GM12878 (cell line): ENCODE measurements at regions not wholly inside any gene's neighbourhood (a gene's known extent, or its start where the extent isn't known, plus 50 kb on each side); places are given as distances from the start of the nearest gene placed in this dataset.

Source experiments
- ATAC-seq: fragments of 200-7000 bp; cut with Tn5 transposase; 3 replicates; pipeline ENCODE4 v1.9.1; 2020; ENCODE audit warnings: mild to moderate bottlenecking, moderate library complexity
- BruUV-seq: library from RNA; stranded (reverse); fragments of 400-500 nt; replicated peaks from 2 replicates; lab custom pipeline; 2021; lab: Mats Ljungman, UMichigan
- CTCF ChIA-PET: fragments of 300-600 bp; sonication (Branson Sonifier 250); formaldehyde crosslinking; extraction: SDS; loops from one replicate; lab custom pipeline; 2021; ENCODE audit warnings: inconsistent platforms; lab: Yijun Ruan, JAX
- POLR2A ChIA-PET: fragments of 350-600 bp; formaldehyde crosslinking; extraction: SDS; loops from one replicate; lab custom pipeline; 2021; ENCODE audit warnings: inconsistent platforms; lab: Charles Lee
- RAD21 ChIA-PET: fragments of 300-600 bp; sonication (Branson Sonifier 250); formaldehyde crosslinking; loops from one replicate; lab custom pipeline; 2023; ENCODE audit warnings: antibody characterized with exemption; ENCODE audit not compliant: unreplicated experiment; lab: Charles Lee
- SMC1A ChIA-PET: fragments of 300-600 bp; sonication (Branson Sonifier 250); formaldehyde crosslinking; loops from one replicate; lab custom pipeline; 2023; ENCODE audit not compliant: unreplicated experiment, uncharacterized antibody; lab: Charles Lee
- DNase-seq: peaks from one replicate; pipeline ENCODE4 v3.0.0-alpha.2; 2011; ENCODE audit warnings: low read depth, low spot score
- FAIRE-seq: peaks from 3 replicates; lab custom pipeline; 2011; peaks lifted over from hg19 to GRCh38; lab: Jason Lieb, UNC
- H2AFZ ChIP-seq: 2 replicates; pipeline ENCODE4 v1.6.0; 2011; ENCODE audit warnings: low read depth, low read length, control low read depth; ENCODE audit not compliant: control insufficient read depth
- H3K27ac ChIP-seq: 2 replicates; pipeline ENCODE4 v1.5.1; 2011; ENCODE audit warnings: control low read depth; ENCODE audit not compliant: control insufficient read depth, insufficient read depth
- H3K27me3 ChIP-seq, 2 experiments: replicated peaks in 1 of 2; 2 replicates each; pipeline versions ENCODE4 v1.6.0 to v1.6.1; 2011; ENCODE audit warnings: low read length in 1 of 2; ENCODE audit not compliant: control insufficient read depth in 2 of 2, insufficient read depth in 2 of 2
- H3K36me3 ChIP-seq, 2 experiments: 2 replicates each; pipeline ENCODE4 v1.5.1; 2011; ENCODE audit warnings: low read length in 1 of 2; ENCODE audit not compliant: control insufficient read depth in 2 of 2, insufficient read depth in 2 of 2
- H3K4me1 ChIP-seq: 2 replicates; pipeline ENCODE4 v1.6.1; 2011; ENCODE audit warnings: mild to moderate bottlenecking, low read length, moderate library complexity, mixed read lengths; ENCODE audit not compliant: control insufficient read depth, insufficient read depth
- H3K4me2 ChIP-seq: 2 replicates; pipeline ENCODE4 v1.6.0; 2011; ENCODE audit warnings: control low read depth; ENCODE audit not compliant: control insufficient read depth, insufficient read depth
- H3K4me3 ChIP-seq: fragments of 200-600 bp; sonication (generic); 2 replicates; pipeline ENCODE4 v1.5.1; 2016
- H3K79me2 ChIP-seq: 2 replicates; pipeline ENCODE4 v1.6.0; 2011; ENCODE audit warnings: low read length; ENCODE audit not compliant: control insufficient read depth, insufficient read depth
- H3K9ac ChIP-seq: 2 replicates; pipeline ENCODE4 v1.8.0; 2011; ENCODE audit warnings: low read length, control low read depth, mixed read lengths; ENCODE audit not compliant: control insufficient read depth, insufficient read depth
- H3K9me3 ChIP-seq: replicated peaks from 3 replicates; pipeline ENCODE4 v1.5.1; 2011; ENCODE audit warnings: mild to moderate bottlenecking, low read length; ENCODE audit not compliant: control insufficient read depth, insufficient read depth
- H4K20me1 ChIP-seq: 2 replicates; pipeline ENCODE4 v1.6.0; 2011; ENCODE audit not compliant: control insufficient read depth, insufficient read depth
- BHLHE40 ChIP-seq, 2 experiments: fragments of 450-650 bp in 1 of 2; IDR thresholded peaks; 2 replicates each; pipeline ENCODE4 v1.6.1; 2011 to 2017; ENCODE audit warnings: low read depth in 2 of 2, borderline replicate concordance in 1 of 2, improper control_type of control experiment in 1 of 2, low read length in 1 of 2, mild to moderate bottlenecking in 1 of 2
- BRCA1 ChIP-seq: IDR thresholded peaks from 2 replicates; pipeline ENCODE4 v1.6.1; 2011; ENCODE audit warnings: low read depth, low read length, improper control_type of control experiment
- CBX5 ChIP-seq: sonication (generic); IDR thresholded peaks from 2 replicates; pipeline ENCODE4 v1.6.1; 2016; ENCODE audit warnings: low read depth, moderate library complexity, mild to moderate bottlenecking, inconsistent platforms
- ETV6 ChIP-seq, 2 experiments: fragments of 450-650 bp in 1 of 2; IDR thresholded peaks in 1 of 2; conservative IDR thresholded peaks in 1 of 2; 2 replicates each; pipeline ENCODE4 v1.6.1; 2014; ENCODE audit warnings: antibody characterized with exemption in 1 of 2, borderline replicate concordance in 1 of 2, low read depth in 1 of 2, mild to moderate bottlenecking in 1 of 2, moderate library complexity in 1 of 2
- GABPA ChIP-seq: IDR thresholded peaks from 2 replicates; pipeline ENCODE4 v1.6.1; 2014; ENCODE audit warnings: antibody characterized with exemption, low read depth, mild to moderate bottlenecking, inconsistent platforms
- HCFC1 ChIP-seq: fragments of 150-350 bp; IDR thresholded peaks from 2 replicates; pipeline ENCODE4 v1.6.1; 2014; ENCODE audit warnings: low read length
- IRF4 ChIP-seq: IDR thresholded peaks from 2 replicates; pipeline ENCODE4 v1.6.1; 2011; ENCODE audit warnings: low read depth, low read length
- NBN ChIP-seq: fragments of 450-650 bp; IDR thresholded peaks from 2 replicates; pipeline ENCODE4 v1.6.1; 2016
- RUNX3 ChIP-seq: IDR thresholded peaks from 2 replicates; pipeline ENCODE4 v1.6.1; 2012; ENCODE audit warnings: low read length, inconsistent platforms
- SIX5 ChIP-seq: IDR thresholded peaks from 2 replicates; pipeline ENCODE4 v1.6.1; 2011; ENCODE audit warnings: mild to moderate bottlenecking, low read depth, low read length, moderate library complexity; ENCODE audit not compliant: severe bottlenecking
- SMC3 ChIP-seq: IDR thresholded peaks from 2 replicates; pipeline ENCODE4 v1.6.1; 2011; ENCODE audit warnings: low read length, improper control_type of control experiment, borderline replicate concordance
- SPI1 ChIP-seq: IDR thresholded peaks from 2 replicates; pipeline ENCODE4 v1.6.1; 2011; ENCODE audit warnings: low read depth, mild to moderate bottlenecking, low read length, moderate library complexity, borderline replicate concordance; ENCODE audit not compliant: insufficient read depth
- TCF7 ChIP-seq: IDR thresholded peaks from 2 replicates; pipeline ENCODE4 v1.6.1; 2014; ENCODE audit warnings: antibody characterized with exemption, borderline replicate concordance
- ZNF274 ChIP-seq: IDR thresholded peaks from one replicate; pipeline ENCODE4 v1.8.0; 2011; ENCODE audit not compliant: insufficient read length, insufficient read depth
- WGBS: methylation state at CpG from one replicate; pipeline ENCODE4 v1.1.6; 2016; ENCODE audit warnings: low lambda C conversion rate; ENCODE audit not compliant: insufficient replicate concordance, insufficient coverage; ENCODE audit errors: missing lambda C conversion rate; 5-methylcytosine and 5-hydroxymethylcytosine counted together
- in situ Hi-C: fragments of 300-500 bp; cut with MboI; formaldehyde crosslinking; loops from 9 replicates; pipeline ENCODE4 v1.14.3; 2018; ENCODE audit warnings: mixed read lengths
- intact Hi-C: fragments of 100-400 bp; cut with micrococcal nuclease; formaldehyde crosslinking; loops from one replicate; pipeline ENCODE4 v1.14.2; 2022; ENCODE audit not compliant: unreplicated experiment
- TF ChIP-seq, protein P1 (sequence below): IDR thresholded peaks from 2 replicates; pipeline ENCODE4 v1.6.1; 2011; ENCODE audit warnings: borderline replicate concordance, low read depth, mild to moderate bottlenecking, moderate library complexity, mixed read lengths, low read length; ENCODE audit not compliant: insufficient read depth; ENCODE audit errors: extremely low read length

DNA sequence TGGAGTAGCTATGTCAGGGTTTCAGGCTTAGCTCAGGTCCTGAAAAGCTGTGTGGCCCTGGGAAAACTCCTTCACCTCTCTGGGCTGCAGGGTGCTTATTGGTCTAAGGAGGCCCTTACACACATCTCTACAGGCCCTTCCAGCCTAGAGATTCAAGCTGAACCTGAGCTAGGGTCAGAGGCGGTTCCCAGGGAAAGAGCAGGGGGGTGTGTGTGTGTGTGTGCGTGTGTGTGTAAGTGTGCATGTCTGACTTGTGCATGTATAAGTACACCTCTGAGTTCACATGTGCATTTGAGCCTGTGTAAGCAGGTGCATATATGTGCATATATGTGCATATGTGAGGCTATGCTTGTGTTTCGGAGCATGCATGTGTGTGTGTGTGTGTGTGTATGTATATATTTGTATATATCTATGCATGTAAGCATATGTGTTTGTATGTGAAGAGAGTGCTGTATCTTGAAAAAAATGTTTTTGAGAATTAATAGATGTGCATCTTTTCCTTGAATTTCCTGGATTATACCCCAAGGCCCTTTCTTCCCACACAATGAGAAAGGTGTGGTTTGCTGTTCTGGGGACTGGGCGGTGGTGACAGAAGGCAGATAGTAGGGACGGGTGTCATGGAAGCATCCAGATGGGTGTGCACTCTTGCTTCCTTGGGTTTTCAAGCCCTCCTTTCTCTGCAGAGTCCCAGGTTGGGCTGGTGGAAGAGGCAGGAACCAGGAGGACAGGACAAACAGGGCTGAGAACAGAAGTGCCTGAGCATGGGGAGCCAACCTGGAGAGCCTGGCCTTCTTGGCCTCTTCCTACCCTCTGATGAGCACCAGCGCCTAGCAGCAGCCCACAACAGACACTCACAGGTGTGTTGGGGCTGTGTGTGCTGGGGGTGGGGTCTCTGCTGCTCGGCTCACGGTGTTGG lies 150.3 kb upstream of the TSHZ3 start:
- H3K27ac ChIP-seq, result no peak overlapping the region
- no peak for ATAC-seq
- in situ Hi-C loops (no loop called here), intact Hi-C loops (no loop called here)
- no peak overlapping the region for H3K9ac ChIP-seq
- no peak for TF ChIP-seq RUNX3
- TF ChIP-seq GABPA, result no peak
- TF ChIP-seq ETV6 (conservative IDR thresholded peaks at IDR 0.05 in 1 of 2, IDR thresholded peaks at IDR 0.05 in 1 of 2; ENCODE audit: borderline replicate concordance in 1 of 2, low read depth in 1 of 2), result no peak
- TF ChIP-seq IRF4, result no peak
- TF ChIP-seq TCF7, result no peak
- no peak for TF ChIP-seq NBN
- TF ChIP-seq, protein P1, sequence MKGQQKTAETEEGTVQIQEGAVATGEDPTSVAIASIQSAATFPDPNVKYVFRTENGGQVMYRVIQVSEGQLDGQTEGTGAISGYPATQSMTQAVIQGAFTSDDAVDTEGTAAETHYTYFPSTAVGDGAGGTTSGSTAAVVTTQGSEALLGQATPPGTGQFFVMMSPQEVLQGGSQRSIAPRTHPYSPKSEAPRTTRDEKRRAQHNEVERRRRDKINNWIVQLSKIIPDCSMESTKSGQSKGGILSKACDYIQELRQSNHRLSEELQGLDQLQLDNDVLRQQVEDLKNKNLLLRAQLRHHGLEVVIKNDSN, result no peak
- no peak for TF ChIP-seq SIX5
- no peak for TF ChIP-seq SPI1
- TF ChIP-seq ZNF274, result no peak
- TF ChIP-seq CBX5, result no peak
- TF ChIP-seq SMC3, result no peak
- TF ChIP-seq BRCA1, result no peak
- no peak for TF ChIP-seq BHLHE40 (IDR thresholded peaks at IDR 0.05; ENCODE audit: borderline replicate concordance in 1 of 2, low read depth in 2 of 2, low read length in 1 of 2)
- TF ChIP-seq HCFC1, result no peak
- H3K4me3 ChIP-seq, result no peak overlapping the region
- H3K79me2 ChIP-seq, result no peaks in the 10 kb centered on the region
- WGBS, result 31% methylated on average over 8 of the region's 8 CpGs
- no peaks in the 10 kb centered on the region for H3K36me3 ChIP-seq
- ChIA-PET CTCF (no interaction called here), RAD21 (no interaction called here), POLR2A (no interaction called here), SMC1A (no interaction called here)
- H4K20me1 ChIP-seq, result no peaks in the 10 kb centered on the region
- no TSS peak for BruUV-seq
- no peaks in the 10 kb centered on the region for H3K4me1 ChIP-seq
- no peak for DNase-seq
- no peaks in the 10 kb centered on the region for H3K27me3 ChIP-seq
- H2AFZ ChIP-seq, result no peak overlapping the region
- H3K9me3 ChIP-seq, result no peaks in the 10 kb centered on the region; the same call in 2 of the 3 replicates
- FAIRE-seq, result no peak
- H3K4me2 ChIP-seq, result no peak overlapping the region
